Type B pancreatic cell (in vitro differentiated cells): ENCODE measurements at regions not wholly inside any gene's neighbourhood (a gene's known extent, or its start where the extent isn't known, plus 50 kb on each side); places are given as distances from the start of the nearest gene placed in this dataset.

Source experiments
- DNase-seq: peaks from one replicate; pipeline ENCODE4 v3.0.0; 2021; ENCODE audit warnings: mixed read lengths; ENCODE audit not compliant: unreplicated experiment; ENCODE audit errors: extremely low spot score
- H3K27ac Mint-ChIP-seq: 2 replicates; pipeline ENCODE4 v1.8.0; 2021; ENCODE audit warnings: mild to moderate bottlenecking, mixed read lengths
- H3K27me3 Mint-ChIP-seq: 2 replicates; pipeline ENCODE4 v1.8.0; 2021; ENCODE audit warnings: mixed read lengths
- H3K36me3 Mint-ChIP-seq: 2 replicates; pipeline ENCODE4 v1.8.0; 2021; ENCODE audit warnings: mixed read lengths
- H3K4me1 Mint-ChIP-seq: one replicate; pipeline ENCODE4 v1.8.0; 2021; ENCODE audit warnings: mixed read lengths; ENCODE audit not compliant: unreplicated experiment
- H3K4me3 Mint-ChIP-seq: 2 replicates; pipeline ENCODE4 v1.8.0; 2021; ENCODE audit warnings: mild to moderate bottlenecking, mixed read lengths
- H3K9me3 Mint-ChIP-seq: 2 replicates; pipeline ENCODE4 v1.8.0; 2021; ENCODE audit warnings: mixed read lengths
- CTCF ChIP-seq: fragments of 200-600 bp; sonication (generic); conservative IDR thresholded peaks from 2 replicates; pipeline ENCODE4 v1.5.0; 2021; ENCODE audit warnings: antibody characterized with exemption, mild to moderate bottlenecking

- Mint-ChIP-seq H3K27ac (no peak overlapping the region), H3K4me3 (no peak overlapping the region), H3K36me3 (no peaks in the 10 kb centered on the region), H3K27me3 (no peaks in the 10 kb centered on the region), H3K4me1 (no peaks in the 10 kb centered on the region), H3K9me3 (no peaks in the 10 kb centered on the region)
- TF ChIP-seq CTCF = no peak
- no peak for DNase-seq
Measured at GRCh38 chr5:28734396-28734795, 1696.0 kb upstream of the CDH9 start.

- no peaks in the 10 kb centered on the region for H3K4me1 Mint-ChIP-seq
- DNase-seq = no peak
- TF ChIP-seq CTCF = no peak
- H3K27me3 Mint-ChIP-seq = no peaks in the 10 kb centered on the region
- no peak overlapping the region for H3K27ac Mint-ChIP-seq
- H3K36me3 Mint-ChIP-seq = no peaks in the 10 kb centered on the region
- no peak overlapping the region for H3K4me3 Mint-ChIP-seq
- no peaks in the 10 kb centered on the region for H3K9me3 Mint-ChIP-seq
Measured at GRCh38 chr5:28729067-28729466, 1690.7 kb upstream of the CDH9 start.

- no peak for DNase-seq
- Mint-ChIP-seq H3K4me1 (no peaks in the 10 kb centered on the region), H3K27me3 (no peaks in the 10 kb centered on the region), H3K9me3 (no peaks in the 10 kb centered on the region), H3K4me3 (no peak overlapping the region), H3K36me3 (no peaks in the 10 kb centered on the region), H3K27ac (no peak overlapping the region)
- TF ChIP-seq CTCF = no peak
Measured at GRCh38 chr5:28726815-28727214, 1688.4 kb upstream of the CDH9 start.

- Mint-ChIP-seq H3K4me3 (no peak overlapping the region), H3K9me3 (no peaks in the 10 kb centered on the region), H3K27ac (no peak overlapping the region), H3K27me3 (no peaks in the 10 kb centered on the region), H3K4me1 (no peaks in the 10 kb centered on the region), H3K36me3 (no peaks in the 10 kb centered on the region)
- TF ChIP-seq CTCF = no peak
- no peak for DNase-seq
Measured at GRCh38 chr5:28725001-28725400, 1686.6 kb upstream of the CDH9 start.

GRCh38 chr5:28714907-28715698 lies 1676.7 kb upstream of the CDH9 start:
- Mint-ChIP-seq H3K9me3 (no peaks in the 10 kb centered on the region), H3K4me1 (no peaks in the 10 kb centered on the region), H3K27ac (no peak overlapping the region), H3K4me3 (no peak overlapping the region), H3K27me3 (no peaks in the 10 kb centered on the region), H3K36me3 (no peaks in the 10 kb centered on the region)
- DNase-seq = no peak
- TF ChIP-seq CTCF = no peak
